HG02938 (cell line): ENCODE measurements at regions not wholly inside any gene's neighbourhood (a gene's known extent, or its start where the extent isn't known, plus 50 kb on each side); places are given as distances from the start of the nearest gene placed in this dataset.

Experiments used
- ATAC-seq: cut with Tn5 transposase; IDR thresholded peaks from one replicate; pipeline ENCODE4 v1.9.1; 2021; ENCODE audit warnings: mild to moderate bottlenecking, moderate library complexity; ENCODE audit not compliant: unreplicated experiment

DNA sequence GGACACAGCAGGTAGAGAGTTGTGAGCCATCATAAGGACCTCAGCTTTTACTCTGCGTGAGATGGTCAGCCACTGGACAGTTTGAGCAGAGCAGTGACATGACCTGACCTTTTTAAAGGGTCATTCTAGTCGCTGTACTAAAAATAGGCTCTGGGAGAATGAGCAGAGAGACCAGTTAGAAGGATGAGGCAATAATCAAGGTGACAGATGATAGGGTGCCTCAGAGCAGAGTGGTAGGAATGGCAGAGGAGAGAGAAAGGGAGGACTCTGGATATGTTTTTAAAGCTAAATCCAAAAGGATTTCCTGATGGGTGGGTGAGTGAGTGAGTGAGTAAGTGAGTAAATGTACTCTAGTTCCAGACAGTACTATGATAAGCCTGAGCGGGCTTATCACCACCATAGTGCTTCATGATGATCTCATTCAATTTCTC is 83.6 kb upstream of the ARHGAP5 start:
- ATAC-seq: no peak

DNA sequence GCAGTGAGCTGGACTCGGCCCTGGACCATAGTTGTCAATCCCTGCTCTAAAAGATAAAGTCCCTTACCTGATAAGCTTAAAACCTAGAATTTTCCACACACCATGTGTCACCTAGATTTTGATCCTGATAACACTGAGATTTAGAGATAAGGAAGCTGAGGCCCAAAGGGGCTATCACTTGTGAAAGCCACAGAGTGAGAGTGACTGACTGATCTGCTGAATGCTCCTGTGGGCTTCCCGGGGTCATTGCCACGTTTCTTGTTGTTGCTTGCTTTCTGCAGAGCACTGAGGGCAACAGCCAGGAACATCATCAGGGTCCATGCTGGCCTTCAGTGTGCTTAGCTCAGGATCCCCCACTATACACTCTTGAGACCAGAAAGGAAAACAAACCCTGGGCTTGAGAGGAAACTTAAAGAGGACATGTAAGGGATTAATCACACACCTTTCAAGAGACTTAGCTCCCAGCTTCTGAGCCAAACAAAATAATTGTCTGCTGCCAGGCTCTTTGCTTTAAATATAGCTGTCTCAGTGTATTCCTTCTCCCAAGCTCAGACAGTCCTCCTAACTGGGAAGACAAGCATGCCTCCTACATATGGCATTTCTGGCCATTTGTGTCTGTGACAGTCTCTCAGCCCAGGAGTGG is 82.6 kb upstream of the ARHGAP5 start:
- no peak for ATAC-seq

DNA sequence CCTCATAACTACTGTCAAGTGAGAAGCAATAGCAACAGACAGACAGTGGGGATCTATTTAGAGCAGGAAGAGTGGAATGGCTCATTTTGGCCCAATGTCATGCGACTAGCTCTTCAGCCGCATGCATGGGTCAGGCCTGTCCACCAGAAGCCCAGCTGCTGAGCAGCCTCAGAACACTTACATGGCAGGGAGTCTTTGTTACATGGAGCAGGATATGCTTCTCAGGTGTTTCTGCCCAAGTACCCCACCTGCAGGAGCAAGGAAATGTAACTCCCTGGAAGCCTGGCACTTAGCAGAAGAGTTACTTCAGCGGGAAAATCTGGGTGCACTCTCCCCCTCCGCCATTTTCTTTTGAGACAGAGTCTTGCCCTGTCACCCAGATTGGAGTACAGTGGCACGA is 73.5 kb upstream of the ARHGAP5 start:
- ATAC-seq: no peak

DNA sequence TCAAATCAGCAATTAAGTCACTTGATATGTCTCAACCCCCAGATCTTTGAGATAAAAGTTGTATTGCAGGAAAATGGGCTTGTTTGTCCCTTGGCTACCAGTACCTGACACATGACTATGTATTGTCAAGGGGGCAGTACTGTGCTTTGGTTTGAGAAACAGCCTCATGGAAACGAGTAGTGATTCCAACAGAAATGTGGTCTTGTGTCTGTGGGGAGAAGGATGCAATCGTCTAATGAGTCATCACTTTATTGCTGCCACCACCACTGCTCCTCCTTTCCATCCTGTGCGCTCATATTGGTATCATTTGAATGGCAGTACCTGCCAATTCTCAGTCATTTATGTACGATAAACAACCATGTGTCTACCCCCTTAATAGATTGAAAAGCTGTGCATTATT is 72.8 kb upstream of the ARHGAP5 start:
- ATAC-seq: no peak

DNA sequence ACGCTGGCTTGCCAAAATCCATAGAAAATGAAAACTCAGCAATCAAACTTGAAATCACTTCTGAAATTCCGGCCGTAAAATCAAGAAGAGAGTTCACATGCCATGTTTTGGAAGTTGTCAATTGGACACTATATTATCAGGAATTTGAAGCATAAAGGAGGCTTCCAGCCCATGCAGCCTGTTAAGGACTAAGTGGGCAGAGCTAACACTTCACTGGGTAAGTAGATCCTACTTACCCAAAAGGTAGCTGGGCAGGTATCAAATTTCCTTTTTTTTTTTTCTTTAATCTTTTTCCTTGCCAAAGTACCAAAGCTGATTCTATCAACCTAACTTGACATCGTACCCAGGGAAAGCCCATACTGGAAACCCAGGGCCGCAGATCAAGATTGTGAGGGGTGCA is 71.5 kb upstream of the ARHGAP5 start:
- no peak for ATAC-seq

DNA sequence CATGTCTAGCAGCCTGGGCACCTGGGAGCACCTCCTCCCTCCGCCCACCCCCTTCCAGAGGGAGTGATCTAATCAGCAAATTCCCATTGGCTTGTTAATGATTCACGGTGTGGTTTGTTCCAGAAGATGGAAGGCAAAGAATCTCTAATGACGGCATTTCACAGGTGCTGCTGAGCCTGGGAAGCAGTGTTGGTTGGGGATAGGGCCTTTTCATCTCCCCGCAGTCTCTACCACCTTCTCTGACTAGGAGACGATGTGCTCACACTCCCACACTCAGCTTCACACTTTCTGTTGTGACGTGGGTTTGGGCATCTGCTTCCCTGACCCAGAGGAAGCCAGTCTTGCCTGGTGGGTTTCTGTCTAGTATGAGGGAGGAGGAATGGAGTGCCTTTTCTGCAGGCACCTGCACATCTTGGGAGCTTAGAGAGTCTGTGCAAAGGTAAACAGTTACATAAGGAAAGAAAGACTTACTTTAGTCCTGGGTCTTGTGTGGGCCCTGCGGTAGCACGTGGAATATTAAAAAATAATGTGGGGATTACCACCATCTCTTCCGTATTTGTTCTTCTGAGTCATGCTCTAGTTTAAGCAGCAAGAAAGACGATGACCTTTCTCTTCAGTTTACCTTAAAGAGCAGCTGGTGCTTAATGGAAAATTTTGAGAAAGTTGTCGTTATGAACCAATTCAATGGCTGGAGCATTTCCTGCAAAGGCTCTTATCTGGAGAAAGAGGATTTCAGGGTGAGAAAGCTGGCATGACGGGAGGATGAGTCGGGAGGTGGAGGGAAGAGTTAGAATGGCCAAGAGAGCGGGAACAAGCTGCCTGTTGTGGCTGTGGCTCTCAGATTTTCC is 70.6 kb upstream of the ARHGAP5 start:
- ATAC-seq: no peak

DNA sequence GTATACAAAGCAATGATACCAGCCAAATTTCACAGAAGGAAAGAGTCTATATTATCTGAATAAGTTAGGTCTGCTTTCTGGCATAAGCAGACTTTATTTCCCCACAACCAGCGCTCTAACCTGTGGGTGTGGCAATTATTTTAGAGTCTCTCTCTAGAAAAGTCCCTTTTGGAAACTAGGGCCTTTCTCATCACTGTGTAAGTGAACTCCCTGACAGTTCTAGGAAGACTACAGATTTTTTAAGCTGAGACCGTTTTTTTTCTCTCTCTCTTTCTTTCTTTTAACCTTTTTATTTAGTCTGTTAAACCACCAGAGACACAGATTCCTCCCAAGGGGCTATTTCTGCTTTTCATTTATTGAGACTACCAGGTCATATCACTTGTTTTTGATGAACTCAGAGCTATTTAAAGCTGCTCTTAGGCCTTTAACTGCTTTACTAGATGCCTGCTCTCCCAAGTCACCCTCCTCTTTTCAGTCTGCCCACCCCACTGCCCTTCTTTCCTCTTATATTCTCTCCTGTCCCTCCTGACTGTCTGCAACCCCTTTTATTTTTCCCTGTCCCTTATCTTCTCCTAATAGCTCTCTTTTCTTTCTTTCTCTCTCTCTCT is 69.2 kb upstream of the ARHGAP5 start:
- ATAC-seq: no peak

DNA sequence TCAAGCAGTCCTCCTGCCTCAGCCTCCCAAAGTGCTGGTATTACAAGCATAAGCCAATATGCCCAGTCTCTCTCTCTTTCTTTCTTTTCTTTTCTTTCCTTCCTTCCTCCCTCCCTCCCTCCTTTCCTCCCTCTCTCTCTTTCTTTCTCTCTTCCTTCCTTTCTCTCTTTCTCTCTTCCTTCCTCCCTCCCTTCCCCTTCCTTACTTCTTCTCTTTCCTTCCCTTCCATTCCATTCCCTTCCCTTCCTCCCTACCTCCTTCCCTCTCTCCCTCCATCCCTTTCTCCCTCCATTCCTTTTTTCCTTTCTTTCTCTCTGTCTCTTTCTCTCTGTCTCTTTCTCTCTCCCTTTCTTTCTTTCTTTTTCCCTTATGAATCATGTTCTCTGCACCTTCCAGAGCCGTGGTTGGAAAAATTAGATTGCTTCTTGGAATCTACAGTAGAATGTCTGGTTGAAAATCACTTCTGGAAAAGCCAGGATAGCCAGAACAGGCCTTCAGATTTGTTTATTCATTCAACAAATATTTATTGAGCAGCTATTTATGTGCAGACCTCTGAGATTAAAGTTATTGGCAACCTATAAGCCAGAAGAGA is 68.4 kb upstream of the ARHGAP5 start:
- ATAC-seq: no peak

DNA sequence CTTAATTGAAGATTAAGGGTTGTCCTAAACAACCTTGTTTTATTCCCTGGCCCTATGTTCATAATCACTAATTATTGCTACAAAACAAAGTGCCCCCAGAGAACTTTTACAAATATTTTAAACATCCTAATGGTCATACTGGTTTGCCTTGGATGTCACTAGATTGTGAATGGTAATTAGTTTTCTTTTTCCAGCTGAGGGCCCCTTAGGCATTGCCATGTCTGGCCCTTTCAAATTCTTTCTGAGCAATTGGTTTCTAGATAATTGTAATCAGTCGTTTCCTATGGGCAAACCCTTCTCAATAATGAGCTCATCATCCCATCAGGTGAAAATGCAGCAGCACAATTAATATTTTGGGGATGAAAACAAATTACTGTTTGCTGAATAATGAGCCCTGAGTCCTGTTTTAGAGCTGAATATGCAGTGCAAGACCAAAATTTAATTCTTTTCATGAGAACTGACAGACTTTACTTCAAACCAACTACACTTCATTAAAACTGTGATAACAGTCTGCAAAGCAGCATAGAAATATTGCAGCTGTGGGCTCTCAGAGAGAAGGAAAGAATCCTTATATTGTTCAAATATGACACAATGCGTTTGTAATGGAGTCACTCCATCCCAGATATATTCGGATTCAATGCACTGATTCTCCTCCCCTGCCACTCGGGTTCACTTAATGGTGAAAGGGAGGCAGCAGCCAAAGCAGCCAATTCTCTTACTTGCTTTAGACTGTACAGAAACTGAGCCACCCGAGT is 67.7 kb upstream of the ARHGAP5 start:
- no peak for ATAC-seq

DNA sequence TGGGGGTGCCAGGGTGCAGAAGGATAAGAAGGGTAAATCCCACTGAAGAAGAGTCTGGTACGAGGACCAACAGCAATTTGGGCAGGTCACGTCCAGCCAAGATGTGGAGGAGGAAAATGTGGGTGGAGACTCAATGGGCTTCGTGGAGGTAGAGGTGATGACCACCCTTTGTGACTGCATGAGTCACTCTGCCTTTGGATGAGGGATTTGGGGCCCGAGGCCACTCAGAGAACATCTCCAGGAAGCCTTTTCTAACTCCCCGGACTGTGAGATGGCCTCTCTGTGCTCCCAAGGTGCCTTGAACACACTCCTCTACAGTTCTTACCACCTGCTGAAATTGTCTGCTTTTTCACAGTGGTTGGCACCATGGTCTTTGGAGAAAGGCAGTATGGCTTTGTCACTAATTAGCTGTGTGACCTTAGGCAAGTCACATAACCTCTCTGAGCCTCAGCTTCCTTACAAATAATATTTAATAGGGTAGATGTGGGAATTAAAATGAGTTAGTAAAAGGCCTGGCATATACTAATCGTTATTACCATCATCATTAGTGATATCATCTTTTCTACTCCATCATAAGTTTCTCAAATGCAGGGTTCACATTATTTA is 67.0 kb upstream of the ARHGAP5 start:
- no peak for ATAC-seq

DNA sequence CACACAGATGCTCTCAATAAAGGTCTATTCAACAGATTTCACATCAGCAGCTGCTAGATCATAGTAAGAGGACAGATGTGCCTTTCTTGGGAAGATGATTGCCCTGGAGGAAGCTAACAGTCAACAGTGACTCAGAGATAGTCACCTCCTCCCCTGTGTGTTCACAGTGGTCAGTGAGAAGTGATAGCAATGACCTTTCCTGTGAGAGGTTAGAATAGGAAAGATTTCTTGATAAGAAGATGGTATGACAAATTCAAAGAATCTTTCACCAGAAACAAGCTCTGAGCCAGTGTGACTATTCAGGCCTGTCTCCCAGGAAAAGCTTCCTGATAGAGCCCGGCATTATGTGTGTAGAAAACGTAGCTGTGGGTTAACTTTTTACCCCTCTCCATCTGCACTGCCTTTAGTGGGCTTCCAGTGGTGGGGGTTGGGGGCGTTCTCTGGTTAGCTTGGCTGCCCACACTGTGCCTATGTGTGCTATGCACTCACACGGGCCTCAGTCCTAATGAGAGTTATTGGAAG is 66.4 kb upstream of the ARHGAP5 start:
- no peak for ATAC-seq

DNA sequence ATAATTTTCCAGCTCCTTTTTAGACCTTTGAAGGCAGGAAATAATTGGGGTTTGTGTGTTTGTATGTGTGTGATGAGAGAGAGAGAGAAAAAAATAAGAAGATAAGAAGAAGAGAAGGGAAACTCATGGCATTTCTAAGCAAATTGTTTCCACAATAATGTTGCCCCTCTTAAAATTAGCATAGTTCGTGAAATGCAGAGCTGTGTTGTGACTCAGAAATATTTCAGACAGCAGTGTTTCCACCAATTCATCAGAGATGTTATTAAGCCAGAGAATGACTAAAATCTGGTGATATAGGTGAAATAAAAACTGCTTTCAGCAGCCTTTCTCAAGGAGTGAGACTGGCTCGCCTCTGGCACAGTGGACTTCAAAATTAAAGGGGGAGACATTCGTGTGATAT is 65.9 kb upstream of the ARHGAP5 start:
- ATAC-seq: no peak

DNA sequence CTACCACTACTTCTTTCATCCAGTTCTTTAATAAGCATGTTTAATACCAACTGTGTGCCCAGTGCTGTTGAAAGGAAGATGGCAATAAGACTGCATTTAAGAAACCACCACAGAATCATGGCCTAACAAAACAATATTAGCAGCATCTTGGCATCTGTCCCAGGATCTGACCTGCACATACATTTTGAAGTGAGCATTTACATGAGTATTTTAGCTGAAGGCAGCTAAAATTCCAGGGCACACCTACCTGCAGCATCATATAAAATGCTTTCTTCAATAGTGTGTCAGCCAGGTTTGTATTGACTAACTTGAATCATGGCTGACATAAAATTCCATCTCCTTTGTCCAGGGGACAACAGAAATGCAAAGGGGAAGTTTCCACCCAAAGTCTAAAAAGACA is 65.0 kb upstream of the ARHGAP5 start:
- no peak for ATAC-seq

DNA sequence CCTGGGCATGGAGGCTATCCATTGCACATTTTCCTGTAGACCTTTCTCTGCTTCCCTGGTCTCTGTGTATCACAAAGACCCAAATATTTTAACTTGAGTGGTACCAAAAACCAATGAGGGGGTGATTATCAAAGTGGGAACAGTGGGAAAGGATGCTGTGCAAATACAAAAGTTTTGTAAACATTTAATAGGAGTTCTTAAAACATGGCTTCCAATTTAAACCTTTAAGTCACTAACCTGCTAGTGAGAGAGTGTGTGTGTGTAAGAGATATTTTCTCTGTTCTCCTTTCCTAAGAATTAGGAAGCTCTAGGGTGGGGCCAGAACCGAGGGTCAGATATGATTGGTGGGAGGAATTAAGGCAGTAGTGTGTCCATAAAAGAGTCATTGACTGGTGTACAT is 64.5 kb upstream of the ARHGAP5 start:
- ATAC-seq: no peak

DNA sequence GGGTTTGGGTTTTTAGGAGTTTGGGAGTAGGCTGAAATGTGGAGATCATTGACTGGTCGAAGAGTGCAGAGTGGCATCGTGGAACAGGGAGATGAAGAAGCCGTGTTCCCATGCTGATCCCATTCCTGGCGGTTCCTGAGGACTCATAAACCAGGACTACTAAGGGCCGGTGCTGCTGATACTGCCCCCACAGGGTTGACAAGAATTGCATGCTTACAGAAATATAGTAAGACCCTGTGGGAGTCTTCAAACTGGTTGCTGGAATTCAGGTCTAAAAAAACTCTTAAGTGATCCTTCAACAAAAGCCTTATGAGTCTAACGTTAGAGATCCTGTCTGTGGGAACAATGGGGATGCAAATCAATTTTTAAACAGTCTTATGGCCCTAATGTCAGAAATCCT is 64.0 kb upstream of the ARHGAP5 start:
- no peak for ATAC-seq

DNA sequence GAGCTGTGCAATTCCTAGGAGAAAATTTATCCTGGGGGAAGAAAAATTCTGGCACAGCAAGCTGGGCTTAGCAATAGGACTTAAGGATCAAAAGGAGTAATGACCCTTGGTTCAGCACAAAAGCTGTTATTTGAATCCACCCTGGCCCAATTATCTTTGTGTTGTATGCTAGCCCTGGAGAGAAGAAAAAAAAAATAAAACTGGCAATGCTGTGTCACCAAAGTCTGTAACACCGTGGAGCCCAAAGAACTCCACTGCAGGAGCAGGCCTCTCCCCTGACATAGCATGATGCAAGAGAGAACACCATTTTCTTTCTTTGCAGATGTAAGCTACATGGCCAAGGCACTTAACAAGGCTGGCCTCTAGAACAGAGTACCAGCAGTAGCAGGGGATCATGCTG is 63.0 kb upstream of the ARHGAP5 start:
- ATAC-seq: no peak

DNA sequence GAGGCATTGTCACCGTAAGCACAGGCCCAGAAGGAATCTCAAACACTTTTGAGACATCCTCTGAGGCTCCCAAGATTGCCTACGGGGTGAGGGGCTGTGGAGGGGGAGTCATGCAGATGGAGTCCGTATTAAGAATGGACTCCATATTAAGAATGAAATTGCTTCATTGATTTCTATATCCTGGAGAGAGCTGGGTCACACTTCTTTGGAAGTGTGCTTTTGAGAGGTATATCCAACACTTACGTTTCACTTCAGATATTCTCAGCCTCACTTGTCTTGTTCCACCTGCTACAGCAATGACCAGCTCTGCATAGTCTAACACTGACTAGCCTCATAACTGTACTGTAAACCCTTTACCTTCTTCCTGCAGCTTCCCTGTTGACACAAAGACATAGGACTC is 62.6 kb upstream of the ARHGAP5 start:
- ATAC-seq: no peak

DNA sequence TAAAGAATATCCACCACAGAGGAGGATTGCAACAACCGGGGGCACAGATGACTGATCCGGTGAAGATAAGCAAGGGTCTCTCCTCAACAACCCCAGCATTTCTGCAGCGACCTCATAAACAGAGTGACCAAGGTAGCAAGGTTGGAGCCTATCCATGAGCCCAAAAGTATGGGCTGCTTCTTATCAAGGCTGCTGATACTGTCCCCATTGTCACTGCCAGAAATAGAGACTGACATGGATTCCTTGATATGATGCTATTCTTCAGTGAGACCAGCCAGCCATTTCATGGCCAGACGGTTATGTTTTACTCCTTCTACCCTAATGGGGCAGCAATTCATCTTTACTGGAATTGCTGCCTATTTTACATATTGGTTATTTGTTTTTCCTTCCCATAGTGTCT is 61.9 kb upstream of the ARHGAP5 start:
- no peak for ATAC-seq

DNA sequence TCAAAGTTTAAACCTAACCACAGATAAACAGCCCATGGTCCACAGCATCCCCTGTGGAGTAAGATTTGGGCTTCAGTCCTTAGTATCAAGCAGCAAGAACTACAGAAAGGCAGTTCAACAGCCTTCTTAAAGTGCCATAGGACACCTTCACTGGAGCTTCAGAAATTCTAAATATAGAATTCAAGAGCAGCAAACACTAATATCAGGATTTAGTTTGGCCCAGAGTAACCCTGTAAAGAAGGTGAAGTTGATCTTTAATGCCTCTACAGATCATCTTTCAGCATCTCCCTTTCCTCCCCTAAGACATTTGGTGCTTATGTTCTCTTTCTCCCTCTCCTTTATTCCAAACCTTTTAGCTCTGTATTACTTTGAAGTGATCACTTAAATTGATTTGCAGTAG is 59.5 kb upstream of the ARHGAP5 start:
- ATAC-seq: no peak

DNA sequence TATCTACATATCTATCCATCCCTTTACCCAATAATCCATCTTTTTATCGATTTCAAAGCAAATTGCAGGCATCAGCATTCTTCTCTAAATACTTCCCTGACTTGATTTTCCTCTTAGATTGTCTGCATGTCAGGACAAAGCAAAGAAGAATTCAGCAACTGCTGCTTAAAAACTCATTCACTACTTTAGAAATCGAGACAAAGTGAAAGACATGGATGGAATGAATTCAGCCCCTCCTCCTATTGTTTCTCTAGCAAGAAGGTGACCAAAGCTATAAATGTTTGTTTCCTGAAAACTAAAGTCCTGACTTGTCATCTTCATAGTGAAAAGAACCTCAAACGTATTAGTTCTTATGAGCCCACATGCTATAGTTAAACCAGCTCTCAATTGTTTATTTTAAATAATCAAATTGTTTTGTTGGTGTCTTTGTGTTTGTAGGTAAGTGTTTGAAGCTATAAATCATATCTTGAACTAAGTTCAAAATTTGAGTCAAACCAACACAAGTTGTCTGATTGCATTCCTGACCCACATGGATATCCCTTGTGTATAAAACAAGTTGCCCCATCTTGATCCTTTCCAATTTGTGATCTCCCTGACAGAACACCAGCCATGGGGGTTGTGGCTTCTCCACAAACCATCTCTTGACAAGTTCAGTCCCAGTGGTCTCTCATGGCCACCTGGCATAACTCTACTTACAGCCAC is 58.6 kb upstream of the ARHGAP5 start:
- no peak for ATAC-seq
